ENCODE measurements at regions not wholly inside any gene's neighbourhood (a gene's known extent, or its start where the extent isn't known, plus 50 kb on each side); places are given as distances from the start of the nearest gene placed in this dataset.

DNA sequence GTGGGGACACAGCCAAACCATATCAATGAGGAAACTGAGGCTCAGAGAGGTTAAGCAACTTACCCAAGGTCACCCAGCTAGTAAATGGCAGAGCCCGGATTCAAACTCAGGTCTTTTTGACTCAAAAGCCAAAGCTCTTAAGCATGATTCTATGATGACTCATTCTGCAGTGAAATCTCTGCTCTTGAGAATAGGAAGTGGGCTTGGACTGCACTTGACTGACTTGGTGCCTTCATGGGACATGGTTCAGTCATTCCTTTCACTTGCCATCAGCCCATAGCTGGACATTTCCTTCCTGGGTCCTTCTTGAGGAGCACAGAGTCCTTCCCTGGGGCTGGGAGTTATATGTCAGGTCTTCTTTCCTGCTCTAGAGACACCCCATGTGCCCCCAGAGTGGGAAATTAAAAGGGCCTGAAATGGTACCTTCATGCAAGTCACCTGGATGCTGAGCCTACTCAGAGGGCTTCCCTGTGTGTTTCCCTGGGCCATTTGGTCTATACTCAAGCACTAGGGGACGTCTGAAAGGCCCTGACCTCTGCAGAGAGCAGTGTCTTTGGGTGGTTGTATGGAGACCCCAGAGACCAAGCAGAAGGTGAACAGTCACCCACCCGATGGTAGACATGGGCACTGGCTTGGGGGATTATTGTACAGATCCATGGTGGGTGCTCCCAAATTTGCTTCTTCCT, 62.4 kb upstream of the SDK1 start:
- TF ChIP-seq POLR2AphosphoS5 (IDR thresholded peaks at IDR 0.05) = no peak
- TF ChIP-seq, protein P1, sequence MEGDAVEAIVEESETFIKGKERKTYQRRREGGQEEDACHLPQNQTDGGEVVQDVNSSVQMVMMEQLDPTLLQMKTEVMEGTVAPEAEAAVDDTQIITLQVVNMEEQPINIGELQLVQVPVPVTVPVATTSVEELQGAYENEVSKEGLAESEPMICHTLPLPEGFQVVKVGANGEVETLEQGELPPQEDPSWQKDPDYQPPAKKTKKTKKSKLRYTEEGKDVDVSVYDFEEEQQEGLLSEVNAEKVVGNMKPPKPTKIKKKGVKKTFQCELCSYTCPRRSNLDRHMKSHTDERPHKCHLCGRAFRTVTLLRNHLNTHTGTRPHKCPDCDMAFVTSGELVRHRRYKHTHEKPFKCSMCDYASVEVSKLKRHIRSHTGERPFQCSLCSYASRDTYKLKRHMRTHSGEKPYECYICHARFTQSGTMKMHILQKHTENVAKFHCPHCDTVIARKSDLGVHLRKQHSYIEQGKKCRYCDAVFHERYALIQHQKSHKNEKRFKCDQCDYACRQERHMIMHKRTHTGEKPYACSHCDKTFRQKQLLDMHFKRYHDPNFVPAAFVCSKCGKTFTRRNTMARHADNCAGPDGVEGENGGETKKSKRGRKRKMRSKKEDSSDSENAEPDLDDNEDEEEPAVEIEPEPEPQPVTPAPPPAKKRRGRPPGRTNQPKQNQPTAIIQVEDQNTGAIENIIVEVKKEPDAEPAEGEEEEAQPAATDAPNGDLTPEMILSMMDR (IDR thresholded peaks at IDR 0.05) = no peak

All from gastroesophageal sphincter (tissue), 3 donors.